Inferior parietal cortex (tissue), 1 donor: ENCODE measurements at regions not wholly inside any gene's neighbourhood (a gene's known extent, or its start where the extent isn't known, plus 50 kb on each side); places are given as distances from the start of the nearest gene placed in this dataset.

Experiments used
- DNase-seq: peaks from one replicate; pipeline ENCODE4 v3.0.0-alpha.2; 2016; ENCODE audit errors: extremely low spot score

GRCh38 chr20:60952861-60953260 lies 299.2 kb upstream of the CDH4 start:
- DNase-seq, result no peak

GRCh38 chr20:60953321-60953720 lies 298.7 kb upstream of the CDH4 start:
- no peak for DNase-seq

- DNase-seq, result no peak
Measured at GRCh38 chr20:60955706-60956105, 296.4 kb upstream of the CDH4 start.

- DNase-seq, result no peak
Measured at GRCh38 chr20:60956194-60956593, 295.9 kb upstream of the CDH4 start.

- DNase-seq, result no peak
Measured at GRCh38 chr20:60957621-60958020, 294.4 kb upstream of the CDH4 start.

GRCh38 chr20:60959971-60960370 lies 292.1 kb upstream of the CDH4 start:
- DNase-seq, result no peak

GRCh38 chr20:60960500-60960899 lies 291.6 kb upstream of the CDH4 start:
- no peak for DNase-seq

- DNase-seq, result no peak
Measured at GRCh38 chr20:60961551-60961950, 290.5 kb upstream of the CDH4 start.

- no peak for DNase-seq
Measured at GRCh38 chr20:60962367-60963045, 289.6 kb upstream of the CDH4 start.

GRCh38 chr20:60963146-60963545 lies 288.9 kb upstream of the CDH4 start:
- DNase-seq, result no peak

- no peak for DNase-seq
Measured at GRCh38 chr20:60964911-60965310, 287.1 kb upstream of the CDH4 start.

GRCh38 chr20:60966031-60966430 lies 286.0 kb upstream of the CDH4 start:
- no peak for DNase-seq

GRCh38 chr20:60966766-60967165 lies 285.3 kb upstream of the CDH4 start:
- DNase-seq, result no peak

- DNase-seq, result no peak
Measured at GRCh38 chr20:60967431-60968316, 284.4 kb upstream of the CDH4 start.

GRCh38 chr20:60968853-60969720 lies 283.0 kb upstream of the CDH4 start:
- DNase-seq, result no peak

GRCh38 chr20:60970601-60971000 lies 281.5 kb upstream of the CDH4 start:
- DNase-seq, result no peak

- no peak for DNase-seq
Measured at GRCh38 chr20:60974022-60974421, 278.0 kb upstream of the CDH4 start.

- no peak for DNase-seq
Measured at GRCh38 chr20:60974441-60974945, 277.6 kb upstream of the CDH4 start.

GRCh38 chr20:60976139-60976538 lies 275.9 kb upstream of the CDH4 start:
- no peak for DNase-seq

GRCh38 chr20:60976913-60977312 lies 275.1 kb upstream of the CDH4 start:
- no peak for DNase-seq

GRCh38 chr20:60977901-60978300 lies 274.2 kb upstream of the CDH4 start:
- DNase-seq, result peak; percentile 17

- no peak for DNase-seq
Measured at GRCh38 chr20:60984666-60985065, 267.4 kb upstream of the CDH4 start.
